Activated CD4-positive, CD25-positive, alpha-beta regulatory T cell treated with anti-CD3 and anti-CD28 coated beads, Interleukin-2, amount 50 U/mL, for 24 hours (primary cell): ENCODE measurements at regions not wholly inside any gene's neighbourhood (a gene's known extent, or its start where the extent isn't known, plus 50 kb on each side); places are given as distances from the start of the nearest gene placed in this dataset.

Experiments used
- ATAC-seq, 2 donors: fragments of 150-1000 bp; cut with Tn5 transposase; one replicate each; pipeline ENCODE4 v1.10.0; 2021; ENCODE audit warnings: mild to moderate bottlenecking in 1 of 2, moderate library complexity in 1 of 2

- no peak for ATAC-seq
Measured at GRCh38 chr3:189455641-189456417, 175.4 kb upstream of the TP63 start.

GRCh38 chr3:189457201-189457607, 174.0 kb upstream of the TP63 start:
- ATAC-seq, result no peak

- no peak for ATAC-seq
Measured at GRCh38 chr3:189457631-189458412, 173.4 kb upstream of the TP63 start.

DNA sequence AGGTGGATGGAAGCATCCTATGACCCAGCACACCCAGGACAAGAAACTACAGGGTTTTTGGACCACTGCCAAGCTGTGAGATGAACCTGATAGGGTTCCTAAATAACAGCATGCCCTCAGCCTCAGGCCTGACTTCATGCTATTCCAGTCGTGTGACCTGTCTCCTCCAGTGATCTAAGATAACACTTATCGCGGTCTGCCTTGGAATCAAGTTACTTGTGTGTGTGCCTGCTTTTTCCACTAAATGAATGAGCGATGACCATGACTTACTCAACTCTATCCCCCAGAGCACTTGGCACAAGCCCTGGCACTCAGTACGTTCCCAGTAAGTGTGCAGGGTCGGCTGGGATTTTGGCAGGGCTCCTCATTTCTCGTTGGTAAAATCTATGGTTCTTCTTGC, 172.7 kb upstream of the TP63 start:
- ATAC-seq, result no peak

GRCh38 chr3:189459231-189459630, 172.0 kb upstream of the TP63 start:
- ATAC-seq, result no peak

- no peak for ATAC-seq
Measured at GRCh38 chr3:189460511-189460910, 170.7 kb upstream of the TP63 start.

DNA sequence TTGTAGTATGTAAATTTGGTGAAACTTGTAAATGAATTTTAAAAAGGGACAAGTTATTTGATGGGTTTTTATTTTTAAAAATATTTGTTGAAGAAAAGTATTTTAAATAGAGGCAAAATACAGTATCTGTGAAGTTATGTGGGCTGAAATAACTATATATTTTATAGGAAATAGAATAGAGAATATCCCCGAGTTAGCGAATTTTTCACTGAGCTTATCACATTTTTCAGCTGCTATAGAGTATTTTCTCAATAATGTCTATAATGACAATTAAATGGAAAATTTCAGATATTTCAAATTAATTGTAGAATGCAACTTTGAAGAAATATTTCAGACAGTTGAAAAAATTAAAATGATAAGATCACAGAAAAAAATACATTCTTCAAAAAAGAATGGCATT, 166.4 kb upstream of the TP63 start:
- no peak for ATAC-seq

- ATAC-seq, result no peak
Measured at GRCh38 chr3:189466004-189466403, 165.2 kb upstream of the TP63 start.

- ATAC-seq, result no peak
Measured at GRCh38 chr3:189467451-189467850, 163.7 kb upstream of the TP63 start.

DNA sequence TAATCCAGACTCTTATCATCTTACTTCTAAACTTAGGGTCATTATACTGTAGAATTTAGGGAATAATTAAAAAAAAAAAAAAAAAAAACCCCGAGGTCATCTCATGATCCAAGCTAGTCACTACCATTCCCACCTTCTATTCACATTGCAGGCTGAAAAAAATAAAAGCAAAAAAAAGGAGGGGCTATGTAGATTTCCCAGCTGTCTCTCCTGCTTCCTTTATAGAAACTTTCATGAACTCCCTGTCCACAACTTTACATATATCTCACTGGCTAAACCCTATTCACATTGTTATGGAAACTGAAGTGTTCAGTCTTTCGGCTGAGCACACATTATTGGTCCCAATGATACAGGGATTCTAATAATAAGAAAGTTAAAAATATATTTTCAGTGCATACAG, 156.2 kb upstream of the TP63 start:
- ATAC-seq, result no peak

GRCh38 chr3:189477614-189478013, 153.6 kb upstream of the TP63 start:
- no peak for ATAC-seq

GRCh38 chr3:189486556-189486955, 144.6 kb upstream of the TP63 start:
- ATAC-seq, result no peak

GRCh38 chr3:189488241-189488767, 142.9 kb upstream of the TP63 start:
- no peak for ATAC-seq

- ATAC-seq, result no peak
Measured at GRCh38 chr3:189490337-189490736, 140.9 kb upstream of the TP63 start.

GRCh38 chr3:189490749-189491148, 140.4 kb upstream of the TP63 start:
- ATAC-seq, result no peak

DNA sequence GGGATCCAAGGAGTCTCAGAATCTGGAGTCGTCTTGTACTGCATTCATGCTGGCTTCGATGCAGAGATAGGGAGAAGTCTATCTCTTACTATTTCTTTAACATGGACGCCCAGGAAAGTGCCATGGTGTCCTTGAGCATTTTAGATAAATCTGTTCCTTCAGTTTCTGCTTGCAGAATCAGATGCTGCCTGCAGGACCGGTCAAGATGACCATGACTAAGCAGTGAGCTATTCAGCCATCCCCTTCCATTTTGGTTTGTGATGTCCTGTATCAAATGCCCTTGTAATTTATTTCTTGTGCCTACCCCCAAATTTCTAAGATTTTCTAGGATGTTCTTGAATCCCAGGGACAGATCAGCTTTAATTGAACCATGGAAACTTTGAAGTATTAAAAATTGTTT, 139.4 kb upstream of the TP63 start:
- no peak for ATAC-seq

DNA sequence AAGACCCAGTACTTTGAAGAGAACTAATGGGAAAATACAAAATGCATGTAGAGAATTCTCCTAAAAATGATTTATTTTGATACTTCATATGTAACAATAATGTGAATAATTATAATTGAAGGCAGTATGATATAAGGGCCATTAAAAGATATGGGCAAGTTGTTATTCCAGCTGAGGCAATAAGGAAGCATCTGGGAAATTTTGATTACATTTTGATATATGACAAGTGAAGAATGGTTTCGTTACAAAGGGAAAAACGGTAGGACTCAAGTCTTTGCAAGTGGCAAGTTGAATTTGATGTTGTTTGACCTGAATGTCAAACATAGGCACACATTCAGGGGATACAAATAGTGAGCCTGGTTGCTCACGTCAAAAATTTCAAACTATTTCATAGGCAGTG, 137.9 kb upstream of the TP63 start:
- no peak for ATAC-seq

GRCh38 chr3:189494632-189495031, 136.6 kb upstream of the TP63 start:
- ATAC-seq, result no peak

DNA sequence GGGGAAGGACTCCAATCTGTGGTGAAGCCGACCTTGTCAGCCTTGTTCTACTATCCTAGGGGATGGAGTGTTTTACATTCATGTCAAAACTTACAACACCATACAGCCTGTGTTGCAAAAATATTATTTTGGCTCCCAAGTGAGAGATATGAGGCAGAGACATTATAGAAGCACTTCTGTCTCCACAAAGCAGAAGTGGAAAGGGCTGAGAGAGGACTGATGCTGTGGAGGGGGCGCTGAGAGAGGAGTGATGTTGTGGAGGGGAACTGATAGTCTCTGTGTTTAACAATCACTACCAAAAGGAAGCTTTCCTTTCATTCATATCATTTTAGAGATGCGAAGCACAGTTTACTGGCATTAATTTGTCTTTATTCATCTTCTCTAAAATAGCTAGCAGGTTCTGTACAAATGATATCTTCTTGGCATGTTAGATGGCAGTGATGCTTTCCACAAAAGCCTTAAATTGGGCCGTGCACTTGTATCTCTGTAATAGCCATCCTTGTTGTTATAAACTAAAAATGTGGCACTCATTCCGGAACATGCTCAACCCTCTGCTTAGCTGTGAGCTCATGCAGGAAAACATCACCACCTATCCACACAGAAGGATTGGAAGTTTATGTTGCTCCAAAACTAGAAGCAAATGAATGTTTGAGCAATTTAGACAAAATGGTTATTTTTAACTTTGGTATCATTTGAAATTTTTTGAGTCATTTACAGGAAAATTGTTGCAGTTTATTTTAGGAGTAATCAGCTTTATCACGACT, 134.6 kb upstream of the TP63 start:
- no peak for ATAC-seq

- no peak for ATAC-seq
Measured at GRCh38 chr3:189498995-189499704, 132.0 kb upstream of the TP63 start.

- ATAC-seq, result no peak
Measured at GRCh38 chr3:189500299-189500698, 130.9 kb upstream of the TP63 start.

DNA sequence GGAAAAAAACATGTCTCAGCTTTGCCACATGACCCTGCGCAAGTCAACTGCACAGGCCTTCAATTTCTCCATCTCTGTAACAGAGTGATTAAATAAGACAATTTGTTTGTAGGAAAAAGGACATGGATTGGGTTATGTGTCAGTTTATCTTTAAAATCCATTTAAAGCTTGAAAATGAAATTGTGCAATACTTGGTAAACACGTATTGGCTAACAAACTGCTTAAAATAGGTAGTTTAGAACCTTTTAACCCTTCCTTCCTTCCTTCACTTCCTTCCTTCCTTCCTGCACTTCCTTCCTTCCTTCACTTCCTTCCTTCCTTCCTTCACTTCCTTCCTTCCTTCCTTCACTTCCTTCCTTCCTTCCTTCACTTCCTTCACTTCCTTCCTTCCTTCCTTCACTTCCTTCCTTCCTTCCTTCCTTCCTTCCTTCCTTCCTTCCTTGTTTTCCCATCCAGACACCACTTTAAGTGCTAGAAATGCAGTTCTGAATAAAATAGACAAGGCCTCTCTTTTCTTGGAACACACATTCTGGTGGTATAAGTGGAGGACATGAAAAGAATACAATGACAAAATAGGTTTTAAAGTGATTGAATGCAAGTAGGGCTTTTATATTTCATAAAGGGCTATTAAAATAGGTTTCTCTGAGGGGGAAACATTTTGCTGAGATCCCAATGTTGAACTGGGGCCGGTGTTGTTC, 130.2 kb upstream of the TP63 start:
- ATAC-seq, result no peak
